SK-N-MC (cell line): ENCODE measurements at regions not wholly inside any gene's neighbourhood (a gene's known extent, or its start where the extent isn't known, plus 50 kb on each side); places are given as distances from the start of the nearest gene placed in this dataset.

Source experiments
- EZH2 ChIP-seq: fragments of 200-600 bp; sonication (generic); IDR thresholded peaks from one replicate; pipeline ENCODE4 v1.6.1; 2017; ENCODE audit warnings: antibody characterized with exemption
- POLR2AphosphoS5 ChIP-seq: IDR thresholded peaks from 2 replicates; pipeline ENCODE4 v1.6.1; 2012; ENCODE audit warnings: mild to moderate bottlenecking, low read depth, low read length, borderline replicate concordance

DNA sequence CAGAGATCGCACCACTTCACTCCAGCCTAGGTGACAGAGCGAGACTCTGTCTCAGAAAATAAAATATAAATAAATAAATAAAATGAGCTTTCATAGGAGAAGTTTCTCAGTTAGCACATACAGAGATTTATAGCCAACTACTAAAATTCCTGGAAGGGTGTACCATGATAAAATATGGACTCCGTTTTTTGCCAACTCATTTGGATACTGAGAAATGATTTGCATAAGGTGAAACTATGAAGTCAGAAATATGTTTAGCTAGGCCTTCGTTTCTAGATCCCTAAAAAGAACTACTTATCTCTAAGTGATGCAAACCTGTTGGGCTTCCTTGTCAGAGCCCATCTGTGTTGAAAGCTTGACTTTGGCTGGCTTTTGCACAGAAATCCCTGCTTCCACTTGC is 56.9 kb upstream of the SLC1A1 start:
- no peak for TF ChIP-seq POLR2AphosphoS5
- TF ChIP-seq EZH2: no peak
